ENCODE measurements at regions not wholly inside any gene's neighbourhood (a gene's known extent, or its start where the extent isn't known, plus 50 kb on each side); places are given as distances from the start of the nearest gene placed in this dataset.

GRCh38 chr21:14056771-14057191 is 154.0 kb downstream of the LIPI start:
- TF ChIP-seq TAF1 (IDR thresholded peaks at IDR 0.05; ENCODE audit: control insufficient read depth, extremely low read depth, insufficient read depth, low read length, severe bottlenecking) = no peak
- no peak for TF ChIP-seq C11orf30 (IDR thresholded peaks at IDR 0.05; ENCODE audit: low read depth)
- no peak for TF ChIP-seq POLR2A (conservative IDR thresholded peaks at IDR 0.05)
- TF ChIP-seq ZNF24 (IDR thresholded peaks at IDR 0.05) = no peak
- no peak for TF ChIP-seq NKRF (IDR thresholded peaks at IDR 0.05; ENCODE audit: borderline replicate concordance)
- no peak for TF ChIP-seq CTCF (IDR thresholded peaks at IDR 0.05 in 2 of 3, conservative IDR thresholded peaks at IDR 0.05 in 1 of 3; ENCODE audit: insufficient read depth in 2 of 3, low read depth in 1 of 3, low read length in 3 of 3)
- TF ChIP-seq STAT5B (CRISPR knock-in tag; IDR thresholded peaks at IDR 0.05) = no peak
- TF ChIP-seq NFYB (IDR thresholded peaks at IDR 0.05; ENCODE audit: extremely low read depth, insufficient read length) = no peak
